ENCODE measurements at regions not wholly inside any gene's neighbourhood (a gene's known extent, or its start where the extent isn't known, plus 50 kb on each side); places are given as distances from the start of the nearest gene placed in this dataset.
"Not testable (repeated sequence)": the region's sequence is repeated elsewhere in the genome, so short reads cannot be mapped to it uniquely, and the experiment has no call there.

DNA sequence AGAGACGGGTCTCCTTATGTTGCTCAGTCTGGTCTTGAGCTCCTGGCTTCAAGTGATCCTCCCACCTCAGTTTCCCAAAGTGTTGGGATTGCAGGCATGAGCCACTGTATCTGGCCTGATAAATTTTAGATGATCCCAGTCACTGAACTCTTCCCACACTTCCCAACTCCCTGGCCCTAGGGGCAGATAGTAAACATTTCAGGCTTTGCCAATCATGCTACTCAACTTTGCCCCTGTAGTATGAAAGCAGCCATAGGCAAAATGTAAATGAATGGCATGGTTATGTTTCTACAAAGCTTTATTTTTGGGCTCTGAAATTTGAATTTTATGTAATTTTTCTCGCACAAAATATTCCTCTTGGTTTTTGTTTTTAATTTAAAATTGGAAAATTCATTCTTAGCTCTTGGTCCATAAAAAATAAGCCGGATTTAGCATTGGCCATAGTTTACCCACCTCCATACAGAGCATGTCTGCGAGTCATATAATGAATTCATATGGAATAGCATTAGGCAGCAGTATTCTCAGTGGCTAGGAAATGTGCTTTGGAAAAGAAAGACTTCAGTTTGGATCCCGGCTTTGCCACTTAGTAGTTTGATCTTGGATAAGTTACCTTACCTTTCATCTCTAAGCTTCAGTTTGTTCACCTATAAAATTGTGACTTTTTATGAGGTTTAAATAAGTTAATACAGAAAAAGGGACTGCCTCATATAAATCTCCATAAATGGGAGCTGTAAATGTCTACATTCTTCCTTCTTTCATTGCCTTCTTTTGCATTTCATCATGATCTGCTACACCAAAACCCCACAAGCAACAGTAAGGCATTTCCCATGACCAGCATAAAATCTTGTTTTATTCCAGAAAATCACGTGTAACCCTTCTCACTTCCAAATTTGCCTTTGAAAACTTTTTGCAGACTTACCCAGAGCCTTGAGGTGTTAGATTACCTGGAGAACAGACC, 360.3 kb upstream of the TPM1 start:
- Mint-ChIP-seq H3K9me3 (ENCODE audit: low read depth) (no peaks in the 10 kb centered on the region), H3K27ac (no peak overlapping the region), H3K4me1 (ENCODE audit: low read depth) (no peaks in the 10 kb centered on the region), H3K4me3 (no peak overlapping the region), H3K27me3 (no peaks in the 10 kb centered on the region), H3K36me3 (no peaks in the 10 kb centered on the region)

- not testable (repeated sequence) for H3K36me3 Mint-ChIP-seq; H3K27me3 Mint-ChIP-seq; H3K27ac Mint-ChIP-seq; H3K9me3 Mint-ChIP-seq (ENCODE audit: low read depth); H3K4me1 Mint-ChIP-seq (ENCODE audit: low read depth); H3K4me3 Mint-ChIP-seq
Measured at GRCh38 chr15:62683192-62683591, 359.4 kb upstream of the TPM1 start.

DNA sequence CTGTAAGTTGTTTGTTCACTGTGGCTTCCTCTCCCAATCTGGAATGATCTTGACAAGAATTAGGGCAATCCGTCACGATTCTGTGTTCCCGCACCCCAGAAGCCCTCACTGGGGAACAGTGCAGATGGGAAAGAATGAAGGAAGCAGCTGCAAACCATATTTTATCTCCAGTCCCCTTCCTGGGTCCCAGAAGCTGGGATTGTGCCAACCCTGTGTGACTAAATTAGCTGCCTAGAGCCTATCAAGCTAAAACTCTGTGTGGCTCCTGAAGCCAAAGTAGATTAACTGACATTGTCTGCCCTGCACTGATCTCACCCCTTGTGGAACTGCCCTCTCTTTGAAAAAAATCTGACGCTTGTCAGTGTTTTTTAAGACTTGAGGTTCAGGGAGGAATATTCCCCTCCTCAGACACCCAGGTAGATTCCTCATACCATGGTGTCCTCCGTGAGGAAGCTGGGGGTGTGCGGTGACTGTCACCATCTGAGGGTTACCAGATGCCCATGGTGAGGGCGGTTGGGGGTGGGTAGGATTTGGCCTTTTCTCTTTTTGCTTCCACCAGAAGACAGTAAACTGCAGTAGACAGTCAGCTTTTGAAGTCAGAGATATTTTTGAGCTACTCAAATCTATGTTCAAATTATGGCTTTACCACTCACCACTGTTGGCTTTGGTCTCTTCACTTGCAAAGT, 358.3 kb upstream of the TPM1 start:
- Mint-ChIP-seq H3K27me3 (no peaks in the 10 kb centered on the region), H3K4me3 (no peak overlapping the region), H3K9me3 (ENCODE audit: low read depth) (no peaks in the 10 kb centered on the region), H3K27ac (no peak overlapping the region), H3K36me3 (no peaks in the 10 kb centered on the region), H3K4me1 (ENCODE audit: low read depth) (no peaks in the 10 kb centered on the region)

GRCh38 chr15:62691008-62691407, 351.5 kb upstream of the TPM1 start:
- no peak overlapping the region for H3K27ac Mint-ChIP-seq
- no peaks in the 10 kb centered on the region for H3K36me3 Mint-ChIP-seq
- no peaks in the 10 kb centered on the region for H3K9me3 Mint-ChIP-seq (ENCODE audit: low read depth)
- no peak overlapping the region for H3K4me3 Mint-ChIP-seq
- H3K4me1 Mint-ChIP-seq (ENCODE audit: low read depth) = no peaks in the 10 kb centered on the region
- H3K27me3 Mint-ChIP-seq = no peaks in the 10 kb centered on the region

DNA sequence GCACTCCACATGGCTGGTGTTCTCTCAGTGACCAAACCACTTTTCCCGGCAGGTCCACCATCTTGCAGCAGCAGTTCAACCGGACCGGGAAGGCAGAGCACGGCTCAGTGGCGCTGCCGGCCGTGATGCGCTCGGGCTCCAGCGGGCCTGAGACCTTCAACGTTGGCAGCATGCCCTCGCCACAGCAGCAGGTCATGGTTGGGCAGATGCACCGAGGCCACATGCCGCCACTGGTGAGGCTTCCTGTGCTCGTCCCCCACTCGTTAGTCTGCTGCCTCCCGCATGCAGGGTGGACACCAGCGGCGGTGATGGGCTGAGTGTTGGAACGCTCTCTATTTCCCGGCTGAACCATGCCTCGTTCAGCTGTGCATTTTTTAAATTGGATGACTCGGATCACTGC, 344.9 kb upstream of the TPM1 start:
- H3K36me3 Mint-ChIP-seq = no peaks in the 10 kb centered on the region
- no peaks in the 10 kb centered on the region for H3K4me1 Mint-ChIP-seq (ENCODE audit: low read depth)
- H3K27ac Mint-ChIP-seq = no peak overlapping the region

DNA sequence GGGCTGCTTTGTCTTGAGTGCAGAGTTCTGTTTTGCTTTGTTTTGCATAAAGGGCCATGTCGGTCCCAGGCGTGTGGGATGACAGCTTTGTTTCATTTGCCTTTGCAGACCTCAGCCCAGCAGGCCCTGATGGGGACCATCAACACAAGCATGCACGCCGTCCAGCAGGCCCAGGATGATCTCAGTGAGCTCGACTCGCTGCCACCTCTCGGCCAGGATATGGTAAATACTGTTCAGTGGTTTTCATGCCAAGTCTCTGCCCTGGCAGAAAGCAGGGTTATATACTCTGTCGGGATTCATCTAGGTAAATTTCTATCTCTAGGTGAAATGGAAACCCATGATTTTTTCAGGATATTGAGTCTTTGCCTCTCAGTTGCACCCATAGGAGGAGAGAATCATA, 343.9 kb upstream of the TPM1 start:
- Mint-ChIP-seq H3K4me1 (ENCODE audit: low read depth) (no peaks in the 10 kb centered on the region), H3K4me3 (no peak overlapping the region), H3K9me3 (ENCODE audit: low read depth) (no peaks in the 10 kb centered on the region), H3K27ac (no peak overlapping the region), H3K27me3 (no peaks in the 10 kb centered on the region), H3K36me3 (no peaks in the 10 kb centered on the region)

More for the DNA sequence above, 344.9 kb upstream of the TPM1 start:
- Mint-ChIP-seq H3K9me3 (ENCODE audit: low read depth) (no peaks in the 10 kb centered on the region), H3K27me3 (no peaks in the 10 kb centered on the region), H3K4me3 (no peak overlapping the region)

DNA sequence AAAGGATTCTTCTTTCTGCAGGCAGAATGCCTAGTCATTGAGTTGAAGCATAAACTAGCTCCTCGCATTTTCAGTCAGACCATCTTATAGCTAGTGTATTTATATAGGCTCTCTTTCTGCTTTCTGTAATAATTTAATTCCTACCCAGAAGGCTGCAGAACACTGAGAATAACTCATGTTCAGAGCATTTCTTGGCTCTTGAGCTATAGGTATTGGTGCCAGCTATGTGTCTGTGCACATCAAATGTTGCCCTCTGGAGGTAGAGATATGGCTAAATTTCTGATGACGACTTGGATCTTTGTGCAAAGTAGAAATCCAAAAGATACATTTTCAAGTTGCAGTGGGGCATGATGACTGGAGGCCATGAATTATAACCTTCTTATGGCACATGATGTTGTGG, 336.2 kb upstream of the TPM1 start:
- Mint-ChIP-seq H3K9me3 (ENCODE audit: low read depth) (no peaks in the 10 kb centered on the region), H3K36me3 (no peaks in the 10 kb centered on the region), H3K4me3 (no peak overlapping the region), H3K27me3 (no peaks in the 10 kb centered on the region), H3K4me1 (ENCODE audit: low read depth) (no peaks in the 10 kb centered on the region), H3K27ac (no peak overlapping the region)

- Mint-ChIP-seq H3K27ac (no peak overlapping the region), H3K36me3 (no peaks in the 10 kb centered on the region), H3K27me3 (no peaks in the 10 kb centered on the region), H3K4me3 (no peak overlapping the region), H3K4me1 (ENCODE audit: low read depth) (peaks cover 10% of the 10 kb centered on the region), H3K9me3 (ENCODE audit: low read depth) (no peaks in the 10 kb centered on the region)
Measured at GRCh38 chr15:62708470-62708869, 334.1 kb upstream of the TPM1 start.

DNA sequence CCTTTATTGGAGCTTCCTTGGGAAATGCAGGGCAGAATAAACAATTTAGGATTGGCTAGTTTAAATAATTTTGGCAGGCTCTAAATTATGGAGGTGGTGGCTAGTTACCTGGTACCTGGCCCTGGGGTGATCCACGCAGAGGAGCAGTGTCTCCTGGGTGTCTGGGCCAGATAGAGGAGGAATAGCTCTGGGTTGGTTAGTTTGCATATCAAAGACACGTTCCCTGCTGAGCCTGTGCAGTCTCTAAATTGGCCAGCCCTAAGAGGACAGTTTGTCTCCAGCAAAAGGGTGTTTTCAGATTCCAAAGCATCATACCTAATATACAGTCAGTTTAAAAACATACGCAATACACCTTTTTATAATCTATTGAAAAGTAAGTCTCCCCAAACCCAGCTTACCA, 333.3 kb upstream of the TPM1 start:
- Mint-ChIP-seq H3K9me3 (ENCODE audit: low read depth) (no peaks in the 10 kb centered on the region), H3K27ac (no peak overlapping the region), H3K36me3 (no peaks in the 10 kb centered on the region), H3K4me3 (no peak overlapping the region), H3K27me3 (no peaks in the 10 kb centered on the region), H3K4me1 (ENCODE audit: low read depth) (peaks cover 10% of the 10 kb centered on the region)

DNA sequence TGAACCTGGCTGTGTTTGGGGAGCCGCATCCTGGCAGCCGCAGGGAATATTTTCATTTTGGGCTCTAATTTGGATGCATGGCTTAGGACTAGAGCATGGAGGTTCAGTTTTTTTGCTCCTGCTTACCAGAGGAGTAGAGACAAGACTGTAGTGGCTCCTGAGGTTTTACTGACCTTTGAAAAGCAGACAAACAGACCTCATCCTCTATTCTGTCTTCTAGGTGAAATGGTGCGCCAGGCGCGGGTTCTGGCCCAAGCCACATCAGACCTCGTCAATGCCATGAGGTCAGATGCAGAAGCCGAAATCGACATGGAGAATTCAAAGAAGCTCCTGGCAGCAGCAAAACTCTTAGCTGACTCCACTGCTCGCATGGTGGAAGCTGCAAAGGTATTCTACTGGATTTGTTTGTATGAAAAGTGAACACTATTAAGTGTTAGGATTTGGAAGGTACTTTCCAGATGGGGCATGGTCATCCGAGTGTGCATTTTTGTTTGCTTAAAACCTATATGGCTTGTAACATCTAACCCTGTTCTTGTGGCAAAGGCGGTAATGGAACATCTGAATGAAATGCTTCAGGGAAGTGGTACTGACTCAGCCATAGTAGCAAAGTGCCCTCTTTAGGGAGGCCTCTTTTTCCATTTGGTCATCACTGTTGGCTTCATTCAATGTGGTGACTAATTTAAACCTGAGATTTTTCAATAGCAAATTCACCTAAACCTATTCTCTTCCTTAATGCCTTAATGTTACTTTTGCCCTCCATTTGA, 330.7 kb upstream of the TPM1 start:
- H3K4me1 Mint-ChIP-seq (ENCODE audit: low read depth) = peaks cover 10% of the 10 kb centered on the region
- H3K27ac Mint-ChIP-seq = peak overlapping the region; percentile 86
- no peaks in the 10 kb centered on the region for H3K27me3 Mint-ChIP-seq
- no peaks in the 10 kb centered on the region for H3K36me3 Mint-ChIP-seq
- no peak overlapping the region for H3K4me3 Mint-ChIP-seq
- no peaks in the 10 kb centered on the region for H3K9me3 Mint-ChIP-seq (ENCODE audit: low read depth)

DNA sequence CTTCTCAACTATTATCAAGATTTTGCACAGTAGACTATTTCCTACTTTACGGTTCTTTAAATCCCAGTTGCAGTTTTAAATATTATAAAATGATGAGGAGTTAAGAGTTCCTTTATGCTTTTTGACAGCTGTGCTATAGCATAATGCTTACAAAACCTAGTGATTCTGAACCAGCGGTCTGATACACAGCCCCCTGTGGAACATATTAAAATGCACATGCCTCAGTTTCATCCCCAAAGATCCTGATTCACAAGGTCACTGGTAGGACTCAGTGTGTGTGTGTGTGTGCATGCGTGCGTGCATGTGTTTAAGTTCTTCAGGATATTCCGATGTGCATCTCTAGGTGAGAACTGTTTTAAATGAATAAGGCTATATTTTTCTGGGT, 330.1 kb upstream of the TPM1 start:
- Mint-ChIP-seq H3K36me3 (no peaks in the 10 kb centered on the region), H3K9me3 (ENCODE audit: low read depth) (no peaks in the 10 kb centered on the region), H3K27me3 (no peaks in the 10 kb centered on the region), H3K27ac (peak overlapping the region; percentile 86), H3K4me3 (no peak overlapping the region), H3K4me1 (ENCODE audit: low read depth) (peaks cover 10% of the 10 kb centered on the region)

DNA sequence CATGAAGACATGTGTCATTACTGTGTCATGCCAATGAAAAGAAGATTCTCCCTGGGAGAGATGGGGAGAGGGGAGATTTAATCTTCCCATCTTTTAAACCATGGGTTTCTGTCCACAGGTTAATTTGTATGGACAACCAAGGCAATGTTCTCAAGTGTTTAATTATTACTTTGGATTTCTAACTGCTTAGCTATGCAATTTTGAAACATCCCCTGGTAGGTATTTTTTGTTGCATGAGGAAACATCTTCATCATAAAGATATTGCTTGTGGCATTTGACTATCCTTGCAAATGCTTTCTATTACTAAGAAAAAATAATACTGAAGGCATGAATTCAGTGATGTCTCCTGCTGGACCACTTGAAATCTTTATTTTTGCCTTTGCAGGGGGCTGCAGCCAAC, 326.6 kb upstream of the TPM1 start:
- H3K27ac Mint-ChIP-seq = no peak overlapping the region
- H3K4me1 Mint-ChIP-seq (ENCODE audit: low read depth) = peaks cover 10% of the 10 kb centered on the region
- H3K4me3 Mint-ChIP-seq = no peak overlapping the region

GRCh38 chr15:62717496-62717895, 325.1 kb upstream of the TPM1 start:
- Mint-ChIP-seq H3K9me3 (ENCODE audit: low read depth) (no peaks in the 10 kb centered on the region), H3K36me3 (no peaks in the 10 kb centered on the region), H3K4me1 (ENCODE audit: low read depth) (peaks cover 1% of the 10 kb centered on the region), H3K27me3 (no peaks in the 10 kb centered on the region), H3K27ac (no peak overlapping the region), H3K4me3 (no peak overlapping the region)

More for the DNA sequence above, 326.6 kb upstream of the TPM1 start:
- Mint-ChIP-seq H3K9me3 (ENCODE audit: low read depth) (no peaks in the 10 kb centered on the region), H3K27me3 (no peaks in the 10 kb centered on the region), H3K36me3 (no peaks in the 10 kb centered on the region)

DNA sequence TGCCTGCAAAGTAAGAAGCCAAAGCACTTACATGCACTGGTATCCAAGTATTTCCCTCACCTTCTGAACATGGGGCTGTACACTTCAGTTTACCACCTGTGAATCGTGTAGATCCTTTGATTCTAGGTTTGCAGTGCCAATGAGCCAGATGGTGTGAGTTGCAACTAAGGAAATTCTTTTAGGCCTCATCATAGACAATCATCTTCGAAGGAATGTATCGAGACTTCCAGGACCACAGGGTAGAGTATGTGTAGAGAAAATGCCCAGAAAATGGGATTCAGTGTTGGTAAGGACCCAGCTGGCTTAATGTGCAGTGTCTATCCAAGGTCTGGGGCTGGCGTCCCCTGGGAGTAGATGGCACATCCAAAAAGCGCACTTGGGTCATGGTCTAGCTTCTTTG, 323.2 kb upstream of the TPM1 start:
- H3K4me3 Mint-ChIP-seq = no peak overlapping the region
- no peaks in the 10 kb centered on the region for H3K36me3 Mint-ChIP-seq
- no peaks in the 10 kb centered on the region for H3K27me3 Mint-ChIP-seq
- H3K9me3 Mint-ChIP-seq (ENCODE audit: low read depth) = no peaks in the 10 kb centered on the region
- no peaks in the 10 kb centered on the region for H3K4me1 Mint-ChIP-seq (ENCODE audit: low read depth)
- H3K27ac Mint-ChIP-seq = no peak overlapping the region

- Mint-ChIP-seq H3K36me3 (no peaks in the 10 kb centered on the region), H3K27ac (no peak overlapping the region), H3K27me3 (no peaks in the 10 kb centered on the region), H3K4me1 (ENCODE audit: low read depth) (no peaks in the 10 kb centered on the region), H3K4me3 (no peak overlapping the region), H3K9me3 (ENCODE audit: low read depth) (no peaks in the 10 kb centered on the region)
Measured at GRCh38 chr15:62722237-62722636, 320.3 kb upstream of the TPM1 start.

All from activated naive CD8-positive, alpha-beta T cell (primary cell).